DMS 273 (cell line): ENCODE measurements at regions not wholly inside any gene's neighbourhood (a gene's known extent, or its start where the extent isn't known, plus 50 kb on each side); places are given as distances from the start of the nearest gene placed in this dataset.
"Not testable (repeated sequence)": the region's sequence is repeated elsewhere in the genome, so short reads cannot be mapped to it uniquely, and the experiment has no call there.

ENCODE experiments used
- DNase-seq: peaks from one replicate; lab custom pipeline; 2025; ENCODE audit not compliant: unreplicated experiment; lab: John Stamatoyannopoulos, UW

GRCh38 chr3:170711786-170712185 is 125.9 kb upstream of the SLC7A14 start:
- peak; percentile 22 for DNase-seq

DNA sequence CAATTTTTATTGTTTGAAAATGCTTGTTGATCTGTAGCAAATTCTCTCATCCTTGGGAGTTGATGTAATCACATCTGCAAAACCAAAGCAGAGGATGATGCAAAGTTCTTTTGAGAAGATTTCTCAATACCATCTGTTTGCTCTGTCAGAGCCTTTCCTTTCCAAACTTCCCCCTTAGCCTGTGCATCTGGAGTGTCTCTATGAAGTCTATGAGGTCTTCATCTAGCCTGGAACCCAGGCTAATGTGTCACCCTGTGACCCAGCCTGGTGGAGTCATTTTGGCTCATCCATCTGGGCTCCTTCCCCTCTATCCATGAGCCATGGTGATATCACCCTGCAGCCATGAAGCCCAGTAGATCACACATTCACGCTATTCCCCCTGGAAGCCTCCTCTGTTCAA is 123.2 kb upstream of the SLC7A14 start:
- DNase-seq: peak; percentile 11

- no peak for DNase-seq
These were observed 122.0 kb upstream of the SLC7A14 start for GRCh38 chr3:170707899-170708298.

DNA sequence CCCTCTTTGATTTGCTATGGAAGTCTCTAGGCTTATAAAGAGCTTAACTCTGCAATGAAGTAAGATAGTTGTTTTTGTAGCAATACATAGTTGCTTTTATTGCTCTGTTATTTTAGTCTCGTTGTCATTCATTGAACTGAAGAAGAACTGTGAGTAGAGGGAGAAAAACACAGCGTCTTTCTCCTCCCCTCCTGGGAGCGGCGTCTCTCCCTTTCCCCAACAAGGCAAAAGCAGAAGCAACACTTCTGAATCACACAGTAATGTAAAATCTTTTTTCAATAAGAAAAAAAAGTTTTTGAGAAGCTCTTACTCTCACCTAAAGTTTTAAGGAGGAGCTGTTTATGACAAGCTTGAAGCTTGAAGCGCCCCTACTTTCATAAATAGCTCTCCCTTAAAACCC is 119.3 kb upstream of the SLC7A14 start:
- DNase-seq: no peak

- no peak for DNase-seq
These were observed 117.3 kb upstream of the SLC7A14 start for GRCh38 chr3:170703121-170703588.

- no peak for DNase-seq
These were observed 116.1 kb upstream of the SLC7A14 start for GRCh38 chr3:170701696-170702678.

DNA sequence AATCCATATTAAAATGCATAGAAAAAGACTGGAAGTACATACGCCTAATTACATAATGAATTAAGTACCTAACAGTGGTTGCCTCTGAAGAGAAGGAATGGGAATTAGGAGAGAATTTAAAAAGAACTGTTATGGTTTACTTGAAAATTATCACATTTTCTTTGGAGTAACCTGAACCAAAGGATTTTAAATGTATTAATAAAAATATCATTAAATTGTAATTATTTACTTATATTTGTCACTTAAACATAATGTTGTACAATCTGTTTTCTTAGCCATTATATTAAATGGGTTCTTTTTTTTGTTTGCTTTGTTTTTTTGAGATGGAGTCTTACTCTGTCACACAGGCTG is 114.2 kb upstream of the SLC7A14 start:
- no peak for DNase-seq

- DNase-seq: no peak
These were observed 113.5 kb upstream of the SLC7A14 start for GRCh38 chr3:170699158-170700053.

GRCh38 chr3:170697908-170698307 is 112.0 kb upstream of the SLC7A14 start:
- DNase-seq: no peak

DNA sequence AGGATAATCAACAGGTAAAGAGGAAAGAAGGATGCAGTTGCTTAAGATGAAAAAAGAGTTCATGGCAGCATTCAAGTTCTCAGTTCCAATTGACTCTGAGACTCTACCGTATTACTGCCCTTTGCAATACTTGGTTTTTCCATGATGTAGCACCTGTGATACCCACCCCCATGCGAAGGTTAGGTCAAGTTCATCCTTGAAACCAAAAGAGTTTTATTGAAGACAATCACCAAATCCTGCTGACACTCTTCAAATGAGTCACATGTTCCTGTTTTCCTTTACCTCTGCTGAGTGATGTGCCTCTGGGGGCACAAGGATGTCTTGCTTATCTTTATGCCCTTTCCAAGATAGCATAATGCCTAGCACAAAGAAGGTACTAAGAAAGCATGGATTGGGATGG is 111.3 kb upstream of the SLC7A14 start:
- DNase-seq: no peak

DNA sequence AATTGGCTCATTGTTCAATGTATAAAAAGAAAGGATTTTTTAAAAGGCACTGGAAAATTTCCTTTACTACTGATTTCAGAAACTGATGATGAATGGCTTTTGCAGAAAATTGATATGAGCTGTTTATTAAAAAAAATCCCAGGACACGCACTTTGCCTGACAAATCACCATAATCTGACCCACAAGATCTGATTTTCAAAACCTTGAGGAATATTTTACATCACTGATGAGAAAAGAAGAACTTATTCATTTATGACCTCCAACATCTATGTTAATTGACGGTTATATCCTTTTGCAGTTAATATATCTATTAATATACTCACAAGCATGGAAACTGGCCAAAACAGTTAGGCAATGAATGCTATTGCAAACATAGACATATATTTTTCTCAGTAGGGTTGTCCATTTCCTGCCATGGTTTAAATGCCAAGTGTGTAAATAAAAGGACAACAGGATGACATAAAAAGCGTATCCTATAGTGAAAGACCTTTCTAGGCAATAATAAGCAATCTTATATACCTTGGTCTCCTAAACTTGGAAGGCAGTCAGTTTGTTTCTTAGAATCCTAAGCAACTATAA is 109.7 kb upstream of the SLC7A14 start:
- no peak for DNase-seq

- DNase-seq: no peak
These were observed 106.8 kb upstream of the SLC7A14 start for GRCh38 chr3:170692720-170693119.

DNA sequence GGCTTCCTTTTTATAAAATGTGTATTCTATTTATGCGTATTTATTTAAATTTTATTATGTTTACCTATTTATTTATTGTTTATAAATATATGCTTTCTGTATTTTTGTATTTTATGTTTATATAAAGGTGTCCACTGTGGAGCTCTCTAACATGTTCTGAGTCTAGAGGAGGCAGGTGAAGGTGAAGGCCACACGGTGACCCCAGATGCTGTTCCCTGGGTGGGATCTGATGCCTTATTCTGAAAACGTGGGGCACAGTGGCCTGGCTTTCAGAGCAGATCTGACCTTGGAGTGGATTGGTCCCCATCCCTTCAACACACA is 104.7 kb upstream of the SLC7A14 start:
- no peak for DNase-seq

GRCh38 chr3:170689893-170690660 is 104.2 kb upstream of the SLC7A14 start:
- DNase-seq: peak; percentile 89

DNA sequence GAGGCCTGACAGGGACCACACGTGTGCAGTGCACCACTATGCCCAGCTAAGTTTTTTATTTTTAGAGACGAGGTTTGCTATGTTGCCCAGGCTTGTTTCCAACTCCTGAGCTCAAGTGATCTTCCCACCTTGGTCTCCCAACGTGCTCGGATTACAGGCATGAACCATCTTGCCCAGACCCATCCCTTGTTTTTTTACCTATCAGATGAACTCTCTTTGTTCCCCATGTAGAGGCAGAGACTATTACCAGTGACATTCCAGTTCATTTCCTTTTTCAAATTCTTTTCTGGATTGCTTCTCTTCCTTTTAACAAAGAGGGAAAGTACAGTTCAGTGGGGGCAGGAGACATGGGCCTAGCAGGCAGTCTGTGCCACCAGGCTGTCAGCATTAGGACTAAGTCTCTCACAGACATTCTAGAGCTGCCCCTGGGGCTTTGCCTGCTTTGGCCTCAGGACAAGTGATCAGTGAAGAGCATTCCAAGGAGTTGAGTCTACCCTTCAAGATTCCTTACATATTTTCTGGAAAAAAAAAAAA is 103.5 kb upstream of the SLC7A14 start:
- peak; percentile 59 for DNase-seq

GRCh38 chr3:170688222-170688621 is 102.3 kb upstream of the SLC7A14 start:
- DNase-seq: not testable (repeated sequence)

DNA sequence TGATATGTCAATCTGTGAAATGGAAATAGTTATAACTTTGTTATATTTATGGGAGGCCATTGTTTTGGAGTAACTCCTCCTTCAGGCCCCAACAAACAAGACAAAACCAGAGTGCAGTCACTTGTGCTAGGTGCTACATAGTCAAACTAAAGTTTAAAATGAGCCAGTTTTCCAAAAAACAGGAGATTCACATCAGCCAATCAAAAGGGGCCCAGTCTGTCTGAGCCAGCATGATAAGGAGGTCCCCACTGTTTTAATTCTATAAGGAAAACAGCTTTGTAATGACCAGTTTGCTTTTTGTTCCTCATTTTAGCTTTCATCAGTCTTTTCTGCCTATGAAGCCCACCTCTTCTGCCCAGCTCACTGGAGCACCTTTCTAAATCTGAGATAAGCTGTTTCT is 94.7 kb upstream of the SLC7A14 start:
- DNase-seq: no peak

- no peak for DNase-seq
These were observed 93.3 kb upstream of the SLC7A14 start for GRCh38 chr3:170679190-170679589.

DNA sequence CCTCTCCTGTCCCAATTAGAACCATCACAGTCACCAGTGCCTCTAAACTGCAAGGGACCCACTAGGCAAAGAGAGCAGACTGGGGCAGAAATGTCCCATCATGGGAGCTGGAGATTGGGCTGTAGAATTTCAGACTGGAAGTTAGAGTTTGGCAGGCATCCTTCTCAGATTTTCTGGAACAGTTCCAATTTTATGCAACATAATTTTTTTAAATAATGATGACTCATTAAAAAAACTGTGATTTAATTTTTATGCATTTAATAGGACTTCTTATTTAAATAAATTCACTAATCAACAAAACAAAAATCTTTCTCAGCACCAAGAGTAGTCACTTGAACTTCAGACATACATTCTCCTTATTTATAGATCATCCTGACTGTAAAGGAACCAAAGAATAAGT is 84.6 kb upstream of the SLC7A14 start:
- DNase-seq: no peak

GRCh38 chr3:170662986-170663385 is 77.1 kb upstream of the SLC7A14 start:
- not testable (repeated sequence) for DNase-seq

GRCh38 chr3:170660139-170660538 is 74.3 kb upstream of the SLC7A14 start:
- DNase-seq: no peak
